HepG2 (cell line): ENCODE measurements at regions not wholly inside any gene's neighbourhood (a gene's known extent, or its start where the extent isn't known, plus 50 kb on each side); places are given as distances from the start of the nearest gene placed in this dataset.
A peak's percentile ranks its signal among the peaks of the same experiment; 100 is the strongest.

Experiments used
- ELF4 ChIP-seq: sonication (generic); formaldehyde crosslinking; IDR thresholded peaks from 2 replicates; pipeline ENCODE4 v1.5.0; 2020; ENCODE audit warnings: missing genetic modification reagents, mild to moderate bottlenecking, moderate library complexity, borderline replicate concordance
- EP300 ChIP-seq, 3 experiments: sonication (generic) in 1 of 3; formaldehyde crosslinking in 1 of 3; IDR thresholded peaks; 2 replicates each; pipeline versions ENCODE4 v1.5.1 to v1.6.1; 2011 to 2020; ENCODE audit warnings: low read depth in 2 of 3, low read length in 2 of 3, borderline replicate concordance in 1 of 3, improper control_type of control experiment in 1 of 3, mild to moderate bottlenecking in 1 of 3, missing genetic modification reagents in 1 of 3, moderate library complexity in 1 of 3
- HNF1A ChIP-seq, 2 experiments: sonication (generic) in 1 of 2; formaldehyde crosslinking in 1 of 2; IDR thresholded peaks; 2 replicates each; pipeline versions ENCODE4 v1.4.0 to v1.6.1; 2016 to 2020; ENCODE audit warnings: borderline replicate concordance in 1 of 2, low read depth in 1 of 2, mild to moderate bottlenecking in 1 of 2, missing genetic modification reagents in 1 of 2
- KDM5A ChIP-seq: fragments of 200-600 bp; sonication (generic); IDR thresholded peaks from 2 replicates; pipeline ENCODE4 v1.7.0; 2018; ENCODE audit warnings: antibody characterized with exemption, mild to moderate bottlenecking, low read length, borderline replicate concordance
- MAFG ChIP-seq: sonication (generic); formaldehyde crosslinking; IDR thresholded peaks from 2 replicates; pipeline ENCODE4 v1.5.1; 2020; ENCODE audit warnings: mild to moderate bottlenecking, missing genetic modification reagents
- MAZ ChIP-seq, 2 experiments: sonication (generic) in 1 of 2; formaldehyde crosslinking in 1 of 2; IDR thresholded peaks; 2 replicates each; pipeline versions ENCODE4 v1.5.0 to v1.6.1; 2012 to 2020; ENCODE audit warnings: low read depth in 2 of 2, mild to moderate bottlenecking in 2 of 2, borderline replicate concordance in 1 of 2, improper control_type of control experiment in 1 of 2, low read length in 1 of 2, missing genetic modification reagents in 1 of 2, moderate library complexity in 1 of 2
- MIER2 ChIP-seq: IDR thresholded peaks from 2 replicates; pipeline ENCODE4 v1.6.1; 2016; ENCODE audit warnings: missing biosample characterization, missing genetic modification reagents
- MTF1 ChIP-seq: sonication (generic); formaldehyde crosslinking; IDR thresholded peaks from 2 replicates; pipeline ENCODE4 v1.5.0; 2020; ENCODE audit warnings: missing genetic modification reagents
- NCOA2 ChIP-seq: sonication (generic); formaldehyde crosslinking; IDR thresholded peaks from 2 replicates; pipeline ENCODE4 v1.8.0; 2022; ENCODE audit warnings: inconsistent platforms
- REXO4 ChIP-seq: sonication (generic); formaldehyde crosslinking; IDR thresholded peaks from 2 replicates; pipeline ENCODE4 v1.8.0; 2022; ENCODE audit warnings: missing genetic modification reagents, mild to moderate bottlenecking, borderline replicate concordance
- SRSF9 ChIP-seq: fragments of 200-400 bp; formaldehyde crosslinking; IDR thresholded peaks from 2 replicates; pipeline ENCODE4 v1.6.1; 2018; ENCODE audit warnings: borderline replicate concordance, mild to moderate bottlenecking, low read depth, low read length; ENCODE audit not compliant: insufficient read depth, poor library complexity, severe bottlenecking
- ZBTB42 ChIP-seq: sonication (generic); formaldehyde crosslinking; IDR thresholded peaks from 2 replicates; pipeline ENCODE4 v1.5.0; 2020; ENCODE audit warnings: mild to moderate bottlenecking, missing genetic modification reagents
- ZNF383 ChIP-seq: sonication (generic); formaldehyde crosslinking; IDR thresholded peaks from 2 replicates; pipeline ENCODE4 v1.4.0; 2020; ENCODE audit warnings: missing genetic modification reagents, mild to moderate bottlenecking, borderline replicate concordance
- ZNF446 ChIP-seq: sonication (generic); formaldehyde crosslinking; IDR thresholded peaks from 2 replicates; pipeline ENCODE4 v1.5.0; 2020; ENCODE audit warnings: mild to moderate bottlenecking, missing genetic modification reagents
- ZNF530 ChIP-seq: sonication (generic); formaldehyde crosslinking; IDR thresholded peaks from 2 replicates; pipeline ENCODE4 v1.5.0; 2020; ENCODE audit warnings: low read depth, mild to moderate bottlenecking, missing genetic modification reagents
- ZNF589 ChIP-seq: sonication (generic); formaldehyde crosslinking; conservative IDR thresholded peaks from 2 replicates; pipeline ENCODE4 v1.8.0; 2022; ENCODE audit warnings: mild to moderate bottlenecking, moderate library complexity, missing genetic modification reagents
- ZNF713 ChIP-seq: sonication (generic); formaldehyde crosslinking; IDR thresholded peaks from 2 replicates; pipeline ENCODE4 v1.4.0; 2020; ENCODE audit warnings: mild to moderate bottlenecking, missing genetic modification reagents
- ZNF737 ChIP-seq: sonication (generic); formaldehyde crosslinking; IDR thresholded peaks from 2 replicates; pipeline ENCODE4 v1.5.0; 2020; ENCODE audit warnings: missing genetic modification reagents, mild to moderate bottlenecking, borderline replicate concordance
- ZNF766 ChIP-seq: sonication (generic); formaldehyde crosslinking; IDR thresholded peaks from 2 replicates; pipeline ENCODE4 v1.5.0; 2020; ENCODE audit warnings: missing genetic modification reagents, borderline replicate concordance
- ZNF883 ChIP-seq: sonication (generic); formaldehyde crosslinking; IDR thresholded peaks from 2 replicates; pipeline ENCODE4 v1.5.1; 2020; ENCODE audit warnings: mild to moderate bottlenecking, missing genetic modification reagents; ENCODE audit errors: not compliant biosample characterization
- ZSCAN29 ChIP-seq: sonication (generic); formaldehyde crosslinking; conservative IDR thresholded peaks from 2 replicates; pipeline ENCODE4 v1.4.0; 2020; ENCODE audit warnings: mild to moderate bottlenecking, missing genetic modification reagents
- TF ChIP-seq, protein P1 (sequence below): sonication (generic); formaldehyde crosslinking; IDR thresholded peaks from 2 replicates; pipeline ENCODE4 v1.5.1; 2020; ENCODE audit warnings: missing genetic modification reagents, mild to moderate bottlenecking, borderline replicate concordance

GRCh38 chr19:56966697-56967299 lies 126.3 kb upstream of the PEG3 start (continued):
- TF ChIP-seq HNF1A (IDR thresholded peaks at IDR 0.05; ENCODE audit: low read depth) (no peak), HNF1A (CRISPR knock-in tag; IDR thresholded peaks at IDR 0.05; ENCODE audit: borderline replicate concordance) (no peak), ZNF383 (CRISPR knock-in tag) (no peak), ELF4 (CRISPR knock-in tag) (no peak), NCOA2 (CRISPR knock-in tag) (no peak; the same call in 1 of the 2 replicates), KDM5A (no peak), ZNF883 (CRISPR knock-in tag) (peak; percentile 31), ZNF446 (CRISPR knock-in tag) (no peak), EP300 (IDR thresholded peaks at IDR 0.05; ENCODE audit: low read depth in 2 of 2, low read length in 2 of 2) (peak in 1 of 2 experiments; percentile 21; a peak in 1 of 4 replicates), EP300 (CRISPR knock-in tag; IDR thresholded peaks at IDR 0.05; ENCODE audit: borderline replicate concordance) (peak; percentile 12; the same call in 1 of the 2 replicates), MAFG (CRISPR knock-in tag) (no peak), ZNF713 (CRISPR knock-in tag) (no peak), MIER2 (CRISPR knock-in tag) (no peak), MTF1 (no peak), SRSF9 (no peak), ZNF737 (CRISPR knock-in tag) (no peak), REXO4 (CRISPR knock-in tag) (no peak), ZSCAN29 (no peak), ZNF766 (CRISPR knock-in tag) (no peak), MAZ (IDR thresholded peaks at IDR 0.05; ENCODE audit: borderline replicate concordance, low read depth, low read length) (no peak), MAZ (CRISPR knock-in tag; IDR thresholded peaks at IDR 0.05; ENCODE audit: low read depth) (0 out of 2 replicates have a peak, but pooled peaks have one; percentile 49), ZBTB42 (no peak), ZNF589 (CRISPR knock-in tag) (0 out of 2 replicates have a peak, but pooled peaks have one; percentile 60), ZNF530 (CRISPR knock-in tag) (no peak)
- TF ChIP-seq, protein P1, sequence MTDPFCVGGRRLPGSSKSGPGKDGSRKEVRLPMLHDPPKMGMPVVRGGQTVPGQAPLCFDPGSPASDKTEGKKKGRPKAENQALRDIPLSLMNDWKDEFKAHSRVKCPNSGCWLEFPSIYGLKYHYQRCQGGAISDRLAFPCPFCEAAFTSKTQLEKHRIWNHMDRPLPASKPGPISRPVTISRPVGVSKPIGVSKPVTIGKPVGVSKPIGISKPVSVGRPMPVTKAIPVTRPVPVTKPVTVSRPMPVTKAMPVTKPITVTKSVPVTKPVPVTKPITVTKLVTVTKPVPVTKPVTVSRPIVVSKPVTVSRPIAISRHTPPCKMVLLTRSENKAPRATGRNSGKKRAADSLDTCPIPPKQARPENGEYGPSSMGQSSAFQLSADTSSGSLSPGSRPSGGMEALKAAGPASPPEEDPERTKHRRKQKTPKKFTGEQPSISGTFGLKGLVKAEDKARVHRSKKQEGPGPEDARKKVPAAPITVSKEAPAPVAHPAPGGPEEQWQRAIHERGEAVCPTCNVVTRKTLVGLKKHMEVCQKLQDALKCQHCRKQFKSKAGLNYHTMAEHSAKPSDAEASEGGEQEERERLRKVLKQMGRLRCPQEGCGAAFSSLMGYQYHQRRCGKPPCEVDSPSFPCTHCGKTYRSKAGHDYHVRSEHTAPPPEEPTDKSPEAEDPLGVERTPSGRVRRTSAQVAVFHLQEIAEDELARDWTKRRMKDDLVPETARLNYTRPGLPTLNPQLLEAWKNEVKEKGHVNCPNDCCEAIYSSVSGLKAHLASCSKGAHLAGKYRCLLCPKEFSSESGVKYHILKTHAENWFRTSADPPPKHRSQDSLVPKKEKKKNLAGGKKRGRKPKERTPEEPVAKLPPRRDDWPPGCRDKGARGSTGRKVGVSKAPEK (CRISPR knock-in tag): no peak
